K562 (cell line): ENCODE measurements at regions not wholly inside any gene's neighbourhood (a gene's known extent, or its start where the extent isn't known, plus 50 kb on each side); places are given as distances from the start of the nearest gene placed in this dataset.
A peak's percentile ranks its signal among the peaks of the same experiment; 100 is the strongest.

Source experiments
- ELF2 ChIP-seq: fragments of 250-450 bp; sonication (Bioruptor Pico); IDR thresholded peaks from 2 replicates; pipeline ENCODE4 v1.5.0; 2021; ENCODE audit warnings: mild to moderate bottlenecking
- ELF4 ChIP-seq: fragments of 450-650 bp; formaldehyde crosslinking; IDR thresholded peaks from 2 replicates; pipeline ENCODE4 v1.4.0; 2022; ENCODE audit warnings: missing genetic modification characterization
- HDAC3 ChIP-seq: fragments of 450-650 bp; IDR thresholded peaks from 2 replicates; pipeline ENCODE4 v1.6.1; 2018; ENCODE audit warnings: borderline replicate concordance, mild to moderate bottlenecking, moderate library complexity; ENCODE audit not compliant: partially characterized antibody
- L3MBTL2 ChIP-seq: fragments of 450-650 bp; IDR thresholded peaks from 2 replicates; pipeline ENCODE4 v1.6.1; 2016; ENCODE audit warnings: mild to moderate bottlenecking, moderate library complexity
- LEF1 ChIP-seq: fragments of 450-650 bp; IDR thresholded peaks from 2 replicates; pipeline ENCODE4 v1.6.1; 2016; ENCODE audit warnings: mild to moderate bottlenecking
- NCOA4 ChIP-seq: fragments of 450-650 bp; IDR thresholded peaks from 2 replicates; pipeline ENCODE4 v1.6.1; 2018; ENCODE audit warnings: mild to moderate bottlenecking; ENCODE audit not compliant: partially characterized antibody
- SMARCA5 ChIP-seq: fragments of 450-650 bp; IDR thresholded peaks from 2 replicates; pipeline ENCODE4 v1.6.1; 2016
- SRSF9 ChIP-seq: fragments of 200-400 bp; formaldehyde crosslinking; IDR thresholded peaks from 2 replicates; pipeline ENCODE4 v1.6.1; 2017; ENCODE audit warnings: low read depth, low read length, borderline replicate concordance
- TEAD4 ChIP-seq, 2 experiments: sonication (generic) in 1 of 2; formaldehyde crosslinking in 1 of 2; IDR thresholded peaks; 2 replicates each; pipeline versions ENCODE4 v1.6.1 to v1.8.0; 2012 to 2022; ENCODE audit warnings: borderline replicate concordance in 1 of 2, inconsistent platforms in 1 of 2, low read length in 1 of 2, mild to moderate bottlenecking in 1 of 2, missing genetic modification reagents in 1 of 2
- ZFP1 ChIP-seq: fragments of 450-650 bp; formaldehyde crosslinking; IDR thresholded peaks from 2 replicates; pipeline ENCODE4 v1.4.0; 2020; ENCODE audit warnings: mild to moderate bottlenecking, mixed read lengths
- ZNF212 ChIP-seq: fragments of 450-650 bp; formaldehyde crosslinking; IDR thresholded peaks from 2 replicates; pipeline ENCODE4 v1.4.0; 2020; ENCODE audit warnings: mild to moderate bottlenecking
- ZNF644 ChIP-seq: fragments of 200-800 bp; sonication (Bioruptor generic); IDR thresholded peaks from 2 replicates; pipeline ENCODE4 v1.6.1; 2016; ENCODE audit warnings: low read depth, missing genetic modification characterization, missing compliant biosample characterization
- ZNF766 ChIP-seq: fragments of 200-800 bp; sonication (Bioruptor generic); conservative IDR thresholded peaks from 2 replicates; pipeline ENCODE4 v1.6.1; 2016; ENCODE audit warnings: missing genetic modification characterization, missing compliant biosample characterization
- TF ChIP-seq, protein P1 (sequence below): fragments of 200-800 bp; sonication (Bioruptor generic); IDR thresholded peaks from 2 replicates; pipeline ENCODE4 v1.6.1; 2016; ENCODE audit warnings: missing genetic modification characterization, missing compliant biosample characterization
- TF ChIP-seq, protein P2 (sequence below): fragments of 250-450 bp; sonication (Bioruptor Pico); IDR thresholded peaks from 2 replicates; pipeline ENCODE4 v1.4.0; 2020; ENCODE audit warnings: mild to moderate bottlenecking
- TF ChIP-seq, protein P3 (sequence below), 2 experiments: fragments of 450-650 bp; conservative IDR thresholded peaks; 2 replicates each; pipeline ENCODE4 v1.6.1; 2017; ENCODE audit warnings: mild to moderate bottlenecking in 2 of 2, moderate library complexity in 2 of 2
- TF ChIP-seq, protein P4 (sequence below): sonication (generic); formaldehyde crosslinking; IDR thresholded peaks from 2 replicates; pipeline ENCODE4 v1.8.1; 2023; ENCODE audit warnings: mild to moderate bottlenecking, missing genetic modification reagents
- TF ChIP-seq, protein P5 (sequence below): fragments of 450-650 bp; IDR thresholded peaks from one replicate; pipeline ENCODE4 v1.6.1; 2018; ENCODE audit warnings: mild to moderate bottlenecking, moderate library complexity; ENCODE audit not compliant: partially characterized antibody

DNA sequence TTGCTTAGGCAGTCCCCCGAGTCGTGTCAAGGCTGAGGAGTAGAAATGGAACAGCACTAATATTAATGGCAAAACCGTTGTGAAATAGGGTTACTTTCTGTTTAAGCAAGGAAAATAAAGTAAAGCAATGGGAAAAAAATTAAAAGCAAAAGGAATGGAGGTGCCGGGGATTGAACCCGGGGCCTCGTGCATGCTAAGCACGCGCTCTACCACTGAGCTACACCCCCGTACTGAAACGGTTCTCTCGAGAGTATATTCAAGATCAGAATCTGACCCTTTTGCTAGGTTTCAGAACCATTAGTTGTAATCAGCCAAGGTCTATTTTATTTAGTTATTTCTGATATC is 85.5 kb downstream of the TRIM27 start (continued):
- TF ChIP-seq, protein P1, sequence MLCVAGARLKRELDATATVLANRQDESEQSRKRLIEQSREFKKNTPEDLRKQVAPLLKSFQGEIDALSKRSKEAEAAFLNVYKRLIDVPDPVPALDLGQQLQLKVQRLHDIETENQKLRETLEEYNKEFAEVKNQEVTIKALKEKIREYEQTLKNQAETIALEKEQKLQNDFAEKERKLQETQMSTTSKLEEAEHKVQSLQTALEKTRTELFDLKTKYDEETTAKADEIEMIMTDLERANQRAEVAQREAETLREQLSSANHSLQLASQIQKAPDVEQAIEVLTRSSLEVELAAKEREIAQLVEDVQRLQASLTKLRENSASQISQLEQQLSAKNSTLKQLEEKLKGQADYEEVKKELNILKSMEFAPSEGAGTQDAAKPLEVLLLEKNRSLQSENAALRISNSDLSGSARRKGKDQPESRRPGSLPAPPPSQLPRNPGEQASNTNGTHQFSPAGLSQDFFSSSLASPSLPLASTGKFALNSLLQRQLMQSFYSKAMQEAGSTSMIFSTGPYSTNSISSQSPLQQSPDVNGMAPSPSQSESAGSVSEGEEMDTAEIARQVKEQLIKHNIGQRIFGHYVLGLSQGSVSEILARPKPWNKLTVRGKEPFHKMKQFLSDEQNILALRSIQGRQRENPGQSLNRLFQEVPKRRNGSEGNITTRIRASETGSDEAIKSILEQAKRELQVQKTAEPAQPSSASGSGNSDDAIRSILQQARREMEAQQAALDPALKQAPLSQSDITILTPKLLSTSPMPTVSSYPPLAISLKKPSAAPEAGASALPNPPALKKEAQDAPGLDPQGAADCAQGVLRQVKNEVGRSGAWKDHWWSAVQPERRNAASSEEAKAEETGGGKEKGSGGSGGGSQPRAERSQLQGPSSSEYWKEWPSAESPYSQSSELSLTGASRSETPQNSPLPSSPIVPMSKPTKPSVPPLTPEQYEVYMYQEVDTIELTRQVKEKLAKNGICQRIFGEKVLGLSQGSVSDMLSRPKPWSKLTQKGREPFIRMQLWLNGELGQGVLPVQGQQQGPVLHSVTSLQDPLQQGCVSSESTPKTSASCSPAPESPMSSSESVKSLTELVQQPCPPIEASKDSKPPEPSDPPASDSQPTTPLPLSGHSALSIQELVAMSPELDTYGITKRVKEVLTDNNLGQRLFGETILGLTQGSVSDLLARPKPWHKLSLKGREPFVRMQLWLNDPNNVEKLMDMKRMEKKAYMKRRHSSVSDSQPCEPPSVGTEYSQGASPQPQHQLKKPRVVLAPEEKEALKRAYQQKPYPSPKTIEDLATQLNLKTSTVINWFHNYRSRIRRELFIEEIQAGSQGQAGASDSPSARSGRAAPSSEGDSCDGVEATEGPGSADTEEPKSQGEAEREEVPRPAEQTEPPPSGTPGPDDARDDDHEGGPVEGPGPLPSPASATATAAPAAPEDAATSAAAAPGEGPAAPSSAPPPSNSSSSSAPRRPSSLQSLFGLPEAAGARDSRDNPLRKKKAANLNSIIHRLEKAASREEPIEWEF (CRISPR knock-in tag): 0 out of 2 replicates have a peak, but pooled peaks have one; percentile 60
- no peak for TF ChIP-seq HDAC3
- TF ChIP-seq ZNF766: peak; percentile 35; the same call in 1 of the 2 replicates
- peak; percentile 31; the same call in 1 of the 2 replicates for TF ChIP-seq ZNF644 (tag)
- no peak for TF ChIP-seq NCOA4
- peak; percentile 79 for TF ChIP-seq TEAD4 (IDR thresholded peaks at IDR 0.05; ENCODE audit: low read length)
- TF ChIP-seq TEAD4 (CRISPR knock-in tag; IDR thresholded peaks at IDR 0.05; ENCODE audit: borderline replicate concordance): no peak
- TF ChIP-seq ZFP1 (CRISPR knock-in tag): 0 out of 2 replicates have a peak, but pooled peaks have one; percentile 15
- peak; percentile 85; the same call in 1 of the 2 replicates for TF ChIP-seq ZNF212
- TF ChIP-seq, protein P2, sequence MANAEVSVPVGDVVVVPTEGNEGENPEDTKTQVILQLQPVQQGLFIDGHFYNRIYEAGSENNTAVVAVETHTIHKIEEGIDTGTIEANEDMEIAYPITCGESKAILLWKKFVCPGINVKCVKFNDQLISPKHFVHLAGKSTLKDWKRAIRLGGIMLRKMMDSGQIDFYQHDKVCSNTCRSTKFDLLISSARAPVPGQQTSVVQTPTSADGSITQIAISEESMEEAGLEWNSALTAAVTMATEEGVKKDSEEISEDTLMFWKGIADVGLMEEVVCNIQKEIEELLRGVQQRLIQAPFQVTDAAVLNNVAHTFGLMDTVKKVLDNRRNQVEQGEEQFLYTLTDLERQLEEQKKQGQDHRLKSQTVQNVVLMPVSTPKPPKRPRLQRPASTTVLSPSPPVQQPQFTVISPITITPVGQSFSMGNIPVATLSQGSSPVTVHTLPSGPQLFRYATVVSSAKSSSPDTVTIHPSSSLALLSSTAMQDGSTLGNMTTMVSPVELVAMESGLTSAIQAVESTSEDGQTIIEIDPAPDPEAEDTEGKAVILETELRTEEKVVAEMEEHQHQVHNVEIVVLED: peak; percentile 44
- TF ChIP-seq, protein P3, sequence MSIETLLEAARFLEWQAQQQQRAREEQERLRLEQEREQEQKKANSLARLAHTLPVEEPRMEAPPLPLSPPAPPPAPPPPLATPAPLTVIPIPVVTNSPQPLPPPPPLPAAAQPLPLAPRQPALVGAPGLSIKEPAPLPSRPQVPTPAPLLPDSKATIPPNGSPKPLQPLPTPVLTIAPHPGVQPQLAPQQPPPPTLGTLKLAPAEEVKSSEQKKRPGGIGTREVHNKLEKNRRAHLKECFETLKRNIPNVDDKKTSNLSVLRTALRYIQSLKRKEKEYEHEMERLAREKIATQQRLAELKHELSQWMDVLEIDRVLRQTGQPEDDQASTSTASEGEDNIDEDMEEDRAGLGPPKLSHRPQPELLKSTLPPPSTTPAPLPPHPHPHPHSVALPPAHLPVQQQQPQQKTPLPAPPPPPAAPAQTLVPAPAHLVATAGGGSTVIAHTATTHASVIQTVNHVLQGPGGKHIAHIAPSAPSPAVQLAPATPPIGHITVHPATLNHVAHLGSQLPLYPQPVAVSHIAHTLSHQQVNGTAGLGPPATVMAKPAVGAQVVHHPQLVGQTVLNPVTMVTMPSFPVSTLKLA (conservative IDR thresholded peaks at IDR 0.05): peak; percentile 78 to 81
- no peak for TF ChIP-seq SMARCA5
- TF ChIP-seq LEF1: no peak
- TF ChIP-seq SRSF9: no peak
- peak; percentile 92 for TF ChIP-seq L3MBTL2
- TF ChIP-seq ELF4: no peak
- TF ChIP-seq, protein P4, sequence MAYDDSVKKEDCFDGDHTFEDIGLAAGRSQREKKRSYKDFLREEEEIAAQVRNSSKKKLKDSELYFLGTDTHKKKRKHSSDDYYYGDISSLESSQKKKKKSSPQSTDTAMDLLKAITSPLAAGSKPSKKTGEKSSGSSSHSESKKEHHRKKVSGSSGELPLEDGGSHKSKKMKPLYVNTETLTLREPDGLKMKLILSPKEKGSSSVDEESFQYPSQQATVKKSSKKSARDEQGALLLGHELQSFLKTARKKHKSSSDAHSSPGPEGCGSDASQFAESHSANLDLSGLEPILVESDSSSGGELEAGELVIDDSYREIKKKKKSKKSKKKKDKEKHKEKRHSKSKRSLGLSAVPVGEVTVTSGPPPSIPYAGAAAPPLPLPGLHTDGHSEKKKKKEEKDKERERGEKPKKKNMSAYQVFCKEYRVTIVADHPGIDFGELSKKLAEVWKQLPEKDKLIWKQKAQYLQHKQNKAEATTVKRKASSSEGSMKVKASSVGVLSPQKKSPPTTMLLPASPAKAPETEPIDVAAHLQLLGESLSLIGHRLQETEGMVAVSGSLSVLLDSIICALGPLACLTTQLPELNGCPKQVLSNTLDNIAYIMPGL: no peak
- TF ChIP-seq, protein P5, sequence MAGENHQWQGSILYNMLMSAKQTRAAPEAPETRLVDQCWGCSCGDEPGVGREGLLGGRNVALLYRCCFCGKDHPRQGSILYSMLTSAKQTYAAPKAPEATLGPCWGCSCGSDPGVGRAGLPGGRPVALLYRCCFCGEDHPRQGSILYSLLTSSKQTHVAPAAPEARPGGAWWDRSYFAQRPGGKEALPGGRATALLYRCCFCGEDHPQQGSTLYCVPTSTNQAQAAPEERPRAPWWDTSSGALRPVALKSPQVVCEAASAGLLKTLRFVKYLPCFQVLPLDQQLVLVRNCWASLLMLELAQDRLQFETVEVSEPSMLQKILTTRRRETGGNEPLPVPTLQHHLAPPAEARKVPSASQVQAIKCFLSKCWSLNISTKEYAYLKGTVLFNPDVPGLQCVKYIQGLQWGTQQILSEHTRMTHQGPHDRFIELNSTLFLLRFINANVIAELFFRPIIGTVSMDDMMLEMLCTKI: no peak
- no peak for TF ChIP-seq ELF2 (CRISPR knock-in tag)
